Neural cell (in vitro differentiated cells): ENCODE measurements at regions not wholly inside any gene's neighbourhood (a gene's known extent, or its start where the extent isn't known, plus 50 kb on each side); places are given as distances from the start of the nearest gene placed in this dataset.
"Not testable (repeated sequence)": the region's sequence is repeated elsewhere in the genome, so short reads cannot be mapped to it uniquely, and the experiment has no call there.

Experiments used
- CTCF ChIP-seq: fragments of 450-650 bp; IDR thresholded peaks from 2 replicates; pipeline ENCODE4 v1.5.1; 2014; ENCODE audit warnings: antibody characterized with exemption, mild to moderate bottlenecking, moderate library complexity; ENCODE audit not compliant: poor library complexity, severe bottlenecking
- EP300 ChIP-seq: fragments of 450-650 bp; conservative IDR thresholded peaks from 2 replicates; pipeline ENCODE4 v1.6.1; 2014; ENCODE audit warnings: antibody characterized with exemption, mild to moderate bottlenecking, moderate library complexity; ENCODE audit not compliant: poor library complexity, severe bottlenecking
- POLR2AphosphoS5 ChIP-seq: IDR thresholded peaks from 2 replicates; pipeline ENCODE4 v1.6.1; 2012
- SMC3 ChIP-seq: fragments of 450-650 bp; conservative IDR thresholded peaks from 2 replicates; pipeline ENCODE4 v1.6.1; 2014; ENCODE audit warnings: antibody characterized with exemption, mild to moderate bottlenecking, moderate library complexity; ENCODE audit not compliant: poor library complexity
- TAF1 ChIP-seq: IDR thresholded peaks from 2 replicates; pipeline ENCODE4 v1.6.1; 2012; ENCODE audit warnings: low read depth

GRCh38 chr2:87360927-87361326, 339.3 kb upstream of the PLGLB1 start:
- not testable (repeated sequence) for TF ChIP-seq CTCF, SMC3, POLR2AphosphoS5, EP300, TAF1
